H1 (cell line): ENCODE measurements at regions not wholly inside any gene's neighbourhood (a gene's known extent, or its start where the extent isn't known, plus 50 kb on each side); places are given as distances from the start of the nearest gene placed in this dataset.

ENCODE experiments used
- EZH2 ChIP-seq: fragments of 200-600 bp; sonication (generic); IDR thresholded peaks from 2 replicates; pipeline ENCODE4 v1.7.1; 2012; ENCODE audit warnings: low read depth, mild to moderate bottlenecking, moderate library complexity, low read length, inconsistent platforms; ENCODE audit not compliant: severe bottlenecking
- KDM1A ChIP-seq: fragments of 200-600, 300-600 bp; sonication (generic); IDR thresholded peaks from 2 replicates; pipeline ENCODE4 v1.7.1; 2016; ENCODE audit warnings: mild to moderate bottlenecking, low read length, borderline replicate concordance
- RXRA ChIP-seq: IDR thresholded peaks from 2 replicates; pipeline ENCODE4 v1.6.1; 2011; ENCODE audit warnings: low read depth, mild to moderate bottlenecking, low read length, moderate library complexity; ENCODE audit not compliant: insufficient read depth
- SAP30 ChIP-seq: fragments of 300-600 bp; sonication (generic); IDR thresholded peaks from 2 replicates; pipeline ENCODE4 v1.7.1; 2012; ENCODE audit warnings: low read length, moderate library complexity, mild to moderate bottlenecking, inconsistent platforms; ENCODE audit not compliant: insufficient read depth, insufficient replicate concordance
- TCF12 ChIP-seq: IDR thresholded peaks from 2 replicates; pipeline ENCODE4 v1.6.1; 2011; ENCODE audit warnings: low read depth, mild to moderate bottlenecking, low read length
- TF ChIP-seq, protein P1 (sequence below): fragments of 300-600 bp; sonication (generic); IDR thresholded peaks from 2 replicates; pipeline ENCODE4 v1.7.1; 2012; ENCODE audit warnings: low read length, moderate library complexity, mild to moderate bottlenecking, inconsistent platforms; ENCODE audit not compliant: insufficient replicate concordance
- TF ChIP-seq, protein P2 (sequence below): IDR thresholded peaks from 2 replicates; pipeline ENCODE4 v1.6.1; 2012; ENCODE audit warnings: inconsistent platforms

DNA sequence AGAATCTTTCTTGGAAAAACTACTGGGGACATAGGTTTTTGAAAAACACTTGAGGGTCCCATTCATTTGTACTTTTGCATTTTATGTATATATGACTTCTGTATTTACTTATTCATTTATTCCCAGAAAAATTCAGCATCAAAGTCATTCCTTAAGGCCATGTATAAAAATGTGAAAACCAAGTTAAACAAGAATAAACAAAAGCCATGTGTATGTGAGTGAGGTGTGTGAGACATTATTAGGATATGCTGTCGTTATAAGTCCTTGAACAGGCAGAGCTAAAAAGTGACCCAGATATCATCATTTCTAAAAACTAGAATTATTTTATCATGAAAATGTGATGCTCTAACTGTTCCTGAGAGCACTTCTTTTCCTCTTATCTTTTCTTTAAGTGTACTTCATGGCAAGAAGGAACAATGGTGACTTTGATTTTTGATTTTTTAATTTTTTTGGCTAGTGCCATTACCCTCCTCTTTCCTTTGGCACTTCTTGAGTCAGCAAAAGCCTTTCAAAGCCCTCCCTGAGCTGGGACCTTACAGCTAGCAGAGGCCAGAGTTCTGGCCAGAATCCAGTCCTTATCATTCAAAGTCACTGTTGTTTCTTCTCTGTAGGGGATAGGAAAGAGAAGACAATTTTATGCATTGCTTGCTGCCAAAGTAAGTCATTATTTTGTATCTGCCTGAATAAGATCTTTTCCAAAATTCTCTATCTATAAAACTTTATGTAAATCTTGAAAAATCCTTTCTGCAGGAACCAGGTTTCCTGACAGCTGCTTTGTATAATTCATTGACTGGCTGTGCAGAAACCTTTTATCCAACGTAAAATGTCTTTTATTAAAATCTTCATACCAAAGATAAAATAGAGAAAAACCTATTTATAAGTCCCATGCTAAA lies 419.7 kb upstream of the PRICKLE1 start (continued):
- TF ChIP-seq, protein P1, sequence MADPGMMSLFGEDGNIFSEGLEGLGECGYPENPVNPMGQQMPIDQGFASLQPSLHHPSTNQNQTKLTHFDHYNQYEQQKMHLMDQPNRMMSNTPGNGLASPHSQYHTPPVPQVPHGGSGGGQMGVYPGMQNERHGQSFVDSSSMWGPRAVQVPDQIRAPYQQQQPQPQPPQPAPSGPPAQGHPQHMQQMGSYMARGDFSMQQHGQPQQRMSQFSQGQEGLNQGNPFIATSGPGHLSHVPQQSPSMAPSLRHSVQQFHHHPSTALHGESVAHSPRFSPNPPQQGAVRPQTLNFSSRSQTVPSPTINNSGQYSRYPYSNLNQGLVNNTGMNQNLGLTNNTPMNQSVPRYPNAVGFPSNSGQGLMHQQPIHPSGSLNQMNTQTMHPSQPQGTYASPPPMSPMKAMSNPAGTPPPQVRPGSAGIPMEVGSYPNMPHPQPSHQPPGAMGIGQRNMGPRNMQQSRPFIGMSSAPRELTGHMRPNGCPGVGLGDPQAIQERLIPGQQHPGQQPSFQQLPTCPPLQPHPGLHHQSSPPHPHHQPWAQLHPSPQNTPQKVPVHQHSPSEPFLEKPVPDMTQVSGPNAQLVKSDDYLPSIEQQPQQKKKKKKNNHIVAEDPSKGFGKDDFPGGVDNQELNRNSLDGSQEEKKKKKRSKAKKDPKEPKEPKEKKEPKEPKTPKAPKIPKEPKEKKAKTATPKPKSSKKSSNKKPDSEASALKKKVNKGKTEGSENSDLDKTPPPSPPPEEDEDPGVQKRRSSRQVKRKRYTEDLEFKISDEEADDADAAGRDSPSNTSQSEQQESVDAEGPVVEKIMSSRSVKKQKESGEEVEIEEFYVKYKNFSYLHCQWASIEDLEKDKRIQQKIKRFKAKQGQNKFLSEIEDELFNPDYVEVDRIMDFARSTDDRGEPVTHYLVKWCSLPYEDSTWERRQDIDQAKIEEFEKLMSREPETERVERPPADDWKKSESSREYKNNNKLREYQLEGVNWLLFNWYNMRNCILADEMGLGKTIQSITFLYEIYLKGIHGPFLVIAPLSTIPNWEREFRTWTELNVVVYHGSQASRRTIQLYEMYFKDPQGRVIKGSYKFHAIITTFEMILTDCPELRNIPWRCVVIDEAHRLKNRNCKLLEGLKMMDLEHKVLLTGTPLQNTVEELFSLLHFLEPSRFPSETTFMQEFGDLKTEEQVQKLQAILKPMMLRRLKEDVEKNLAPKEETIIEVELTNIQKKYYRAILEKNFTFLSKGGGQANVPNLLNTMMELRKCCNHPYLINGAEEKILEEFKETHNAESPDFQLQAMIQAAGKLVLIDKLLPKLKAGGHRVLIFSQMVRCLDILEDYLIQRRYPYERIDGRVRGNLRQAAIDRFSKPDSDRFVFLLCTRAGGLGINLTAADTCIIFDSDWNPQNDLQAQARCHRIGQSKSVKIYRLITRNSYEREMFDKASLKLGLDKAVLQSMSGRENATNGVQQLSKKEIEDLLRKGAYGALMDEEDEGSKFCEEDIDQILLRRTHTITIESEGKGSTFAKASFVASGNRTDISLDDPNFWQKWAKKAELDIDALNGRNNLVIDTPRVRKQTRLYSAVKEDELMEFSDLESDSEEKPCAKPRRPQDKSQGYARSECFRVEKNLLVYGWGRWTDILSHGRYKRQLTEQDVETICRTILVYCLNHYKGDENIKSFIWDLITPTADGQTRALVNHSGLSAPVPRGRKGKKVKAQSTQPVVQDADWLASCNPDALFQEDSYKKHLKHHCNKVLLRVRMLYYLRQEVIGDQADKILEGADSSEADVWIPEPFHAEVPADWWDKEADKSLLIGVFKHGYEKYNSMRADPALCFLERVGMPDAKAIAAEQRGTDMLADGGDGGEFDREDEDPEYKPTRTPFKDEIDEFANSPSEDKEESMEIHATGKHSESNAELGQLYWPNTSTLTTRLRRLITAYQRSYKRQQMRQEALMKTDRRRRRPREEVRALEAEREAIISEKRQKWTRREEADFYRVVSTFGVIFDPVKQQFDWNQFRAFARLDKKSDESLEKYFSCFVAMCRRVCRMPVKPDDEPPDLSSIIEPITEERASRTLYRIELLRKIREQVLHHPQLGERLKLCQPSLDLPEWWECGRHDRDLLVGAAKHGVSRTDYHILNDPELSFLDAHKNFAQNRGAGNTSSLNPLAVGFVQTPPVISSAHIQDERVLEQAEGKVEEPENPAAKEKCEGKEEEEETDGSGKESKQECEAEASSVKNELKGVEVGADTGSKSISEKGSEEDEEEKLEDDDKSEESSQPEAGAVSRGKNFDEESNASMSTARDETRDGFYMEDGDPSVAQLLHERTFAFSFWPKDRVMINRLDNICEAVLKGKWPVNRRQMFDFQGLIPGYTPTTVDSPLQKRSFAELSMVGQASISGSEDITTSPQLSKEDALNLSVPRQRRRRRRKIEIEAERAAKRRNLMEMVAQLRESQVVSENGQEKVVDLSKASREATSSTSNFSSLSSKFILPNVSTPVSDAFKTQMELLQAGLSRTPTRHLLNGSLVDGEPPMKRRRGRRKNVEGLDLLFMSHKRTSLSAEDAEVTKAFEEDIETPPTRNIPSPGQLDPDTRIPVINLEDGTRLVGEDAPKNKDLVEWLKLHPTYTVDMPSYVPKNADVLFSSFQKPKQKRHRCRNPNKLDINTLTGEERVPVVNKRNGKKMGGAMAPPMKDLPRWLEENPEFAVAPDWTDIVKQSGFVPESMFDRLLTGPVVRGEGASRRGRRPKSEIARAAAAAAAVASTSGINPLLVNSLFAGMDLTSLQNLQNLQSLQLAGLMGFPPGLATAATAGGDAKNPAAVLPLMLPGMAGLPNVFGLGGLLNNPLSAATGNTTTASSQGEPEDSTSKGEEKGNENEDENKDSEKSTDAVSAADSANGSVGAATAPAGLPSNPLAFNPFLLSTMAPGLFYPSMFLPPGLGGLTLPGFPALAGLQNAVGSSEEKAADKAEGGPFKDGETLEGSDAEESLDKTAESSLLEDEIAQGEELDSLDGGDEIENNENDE = no peak
- TF ChIP-seq TCF12 (no peak), KDM1A (no peak), EZH2 (no peak), SAP30 (no peak), RXRA (no peak)
- TF ChIP-seq, protein P2, sequence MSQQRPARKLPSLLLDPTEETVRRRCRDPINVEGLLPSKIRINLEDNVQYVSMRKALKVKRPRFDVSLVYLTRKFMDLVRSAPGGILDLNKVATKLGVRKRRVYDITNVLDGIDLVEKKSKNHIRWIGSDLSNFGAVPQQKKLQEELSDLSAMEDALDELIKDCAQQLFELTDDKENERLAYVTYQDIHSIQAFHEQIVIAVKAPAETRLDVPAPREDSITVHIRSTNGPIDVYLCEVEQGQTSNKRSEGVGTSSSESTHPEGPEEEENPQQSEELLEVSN = no peak
